ENCODE measurements at regions not wholly inside any gene's neighbourhood (a gene's known extent, or its start where the extent isn't known, plus 50 kb on each side); places are given as distances from the start of the nearest gene placed in this dataset.

GRCh38 chr22:48340191-48340590 lies 1487.5 kb downstream of the BRD1 start:
- DNase-seq (ENCODE audit: low read depth in 3 of 3) = no peak

GRCh38 chr22:48338793-48339705 lies 1488.6 kb downstream of the BRD1 start:
- no peak for DNase-seq (ENCODE audit: low read depth in 3 of 3)

GRCh38 chr22:48337957-48338792 lies 1489.5 kb downstream of the BRD1 start:
- no peak for DNase-seq (ENCODE audit: low read depth in 3 of 3)

- no peak for DNase-seq (ENCODE audit: low read depth in 3 of 3)
Observed at GRCh38 chr22:48336339-48337060, 1491.2 kb downstream of the BRD1 start.

- DNase-seq (ENCODE audit: low read depth in 3 of 3) = no peak
Observed at GRCh38 chr22:48335442-48336139, 1492.1 kb downstream of the BRD1 start.

GRCh38 chr22:48334971-48335370 lies 1492.7 kb downstream of the BRD1 start:
- no peak for DNase-seq (ENCODE audit: low read depth in 3 of 3)

GRCh38 chr22:48333816-48334735 lies 1493.6 kb downstream of the BRD1 start:
- DNase-seq (ENCODE audit: low read depth in 3 of 3) = no peak

- no peak for DNase-seq (ENCODE audit: low read depth in 3 of 3)
Observed at GRCh38 chr22:48333323-48333763, 1494.3 kb downstream of the BRD1 start.

- no peak for DNase-seq (ENCODE audit: low read depth in 3 of 3)
Observed at GRCh38 chr22:48332438-48333322, 1495.0 kb downstream of the BRD1 start.

- no peak for DNase-seq (ENCODE audit: low read depth in 3 of 3)
Observed at GRCh38 chr22:48331691-48332220, 1495.9 kb downstream of the BRD1 start.

- DNase-seq (ENCODE audit: low read depth in 3 of 3) = no peak
Observed at GRCh38 chr22:48331266-48331665, 1496.4 kb downstream of the BRD1 start.

GRCh38 chr22:48327721-48328120 lies 1500.0 kb downstream of the BRD1 start:
- DNase-seq (ENCODE audit: low read depth in 3 of 3) = no peak

GRCh38 chr22:48323746-48324145 lies 1503.9 kb downstream of the BRD1 start:
- DNase-seq (ENCODE audit: low read depth in 3 of 3) = no peak

- no peak for DNase-seq (ENCODE audit: low read depth in 3 of 3)
Observed at GRCh38 chr22:48322907-48323306, 1504.8 kb downstream of the BRD1 start.

- DNase-seq (ENCODE audit: low read depth in 3 of 3) = no peak
Observed at GRCh38 chr22:48321986-48322545, 1505.6 kb downstream of the BRD1 start.

- no peak for DNase-seq (ENCODE audit: low read depth in 3 of 3)
Observed at GRCh38 chr22:48320683-48321451, 1506.8 kb downstream of the BRD1 start.

GRCh38 chr22:48320048-48320682 lies 1507.5 kb downstream of the BRD1 start:
- no peak for DNase-seq (ENCODE audit: low read depth in 3 of 3)

All from stimulated activated CD4-positive, alpha-beta T cell treated with anti-CD3 and anti-CD28 coated beads, TNF-alpha, amount 100 ng/mL, for 48 hours (primary cell).